GM18909 (cell line): ENCODE measurements at regions not wholly inside any gene's neighbourhood (a gene's known extent, or its start where the extent isn't known, plus 50 kb on each side); places are given as distances from the start of the nearest gene placed in this dataset.

ENCODE experiments used
- ATAC-seq: cut with Tn5 transposase; IDR thresholded peaks from one replicate; pipeline ENCODE4 v1.9.1; 2021; ENCODE audit warnings: mild to moderate bottlenecking; ENCODE audit not compliant: unreplicated experiment, poor library complexity

- ATAC-seq, result no peak
Observed at GRCh38 chr6:168989421-168989820, 264.2 kb downstream of the THBS2 start.

- no peak for ATAC-seq
Observed at GRCh38 chr6:168988801-168989200, 264.8 kb downstream of the THBS2 start.

- ATAC-seq, result no peak
Observed at GRCh38 chr6:168988280-168988679, 265.4 kb downstream of the THBS2 start.

GRCh38 chr6:168985705-168986104 is 267.9 kb downstream of the THBS2 start:
- ATAC-seq, result no peak

GRCh38 chr6:168983925-168984324 is 269.7 kb downstream of the THBS2 start:
- no peak for ATAC-seq

GRCh38 chr6:168981187-168981586 is 272.5 kb downstream of the THBS2 start:
- ATAC-seq, result no peak

GRCh38 chr6:168979254-168979653 is 274.4 kb downstream of the THBS2 start:
- ATAC-seq, result no peak

- ATAC-seq, result no peak
Observed at GRCh38 chr6:168972128-168972527, 281.5 kb downstream of the THBS2 start.

GRCh38 chr6:168971549-168971948 is 282.1 kb downstream of the THBS2 start:
- no peak for ATAC-seq

GRCh38 chr6:168968801-168969200 is 284.8 kb downstream of the THBS2 start:
- no peak for ATAC-seq

GRCh38 chr6:168968228-168968627 is 285.4 kb downstream of the THBS2 start:
- ATAC-seq, result no peak

GRCh38 chr6:168967281-168967925 is 286.2 kb downstream of the THBS2 start:
- no peak for ATAC-seq

GRCh38 chr6:168964138-168964835 is 289.4 kb downstream of the THBS2 start:
- ATAC-seq, result no peak

GRCh38 chr6:168962886-168963285 is 290.8 kb downstream of the THBS2 start:
- no peak for ATAC-seq

- no peak for ATAC-seq
Observed at GRCh38 chr6:168961264-168961656, 292.4 kb downstream of the THBS2 start.

- ATAC-seq, result no peak
Observed at GRCh38 chr6:168960551-168961263, 292.9 kb downstream of the THBS2 start.

GRCh38 chr6:168959696-168960095 is 293.9 kb downstream of the THBS2 start:
- ATAC-seq, result no peak

GRCh38 chr6:168956884-168957730 is 296.5 kb downstream of the THBS2 start:
- peak; percentile 89 for ATAC-seq

GRCh38 chr6:168956141-168956838 is 297.4 kb downstream of the THBS2 start:
- peak; percentile 31 for ATAC-seq

GRCh38 chr6:168953461-168953860 is 300.2 kb downstream of the THBS2 start:
- no peak for ATAC-seq
